ENCODE measurements at regions not wholly inside any gene's neighbourhood (a gene's known extent, or its start where the extent isn't known, plus 50 kb on each side); places are given as distances from the start of the nearest gene placed in this dataset.

- H3K27ac Mint-ChIP-seq: no peak overlapping the region
- H3K4me1 ChIP-seq (ENCODE audit: control insufficient read depth, insufficient read depth, low read length): no peaks in the 10 kb centered on the region
- peak; percentile 18 for DNase-seq
- no peak overlapping the region for H3K4me3 ChIP-seq (ENCODE audit: low read length)
- H3K27me3 Mint-ChIP-seq (ENCODE audit: insufficient read depth): peaks cover 7% of the 10 kb centered on the region
- H3K36me3 Mint-ChIP-seq (ENCODE audit: low read depth): no peaks in the 10 kb centered on the region
- H3K4me1 Mint-ChIP-seq: no peaks in the 10 kb centered on the region
- H3K36me3 ChIP-seq (ENCODE audit: control insufficient read depth, insufficient read depth, low read length): no peaks in the 10 kb centered on the region
- H3K9me3 ChIP-seq (ENCODE audit: control insufficient read depth, low read length): no peaks in the 10 kb centered on the region
- H3K9ac ChIP-seq (ENCODE audit: extremely low read depth, low read length, poor library complexity, severe bottlenecking): no peak overlapping the region
- H3K27ac ChIP-seq (ENCODE audit: low read depth, low read length): no peak overlapping the region
- no peak overlapping the region for H3K4me3 Mint-ChIP-seq
- TF ChIP-seq CTCF (conservative IDR thresholded peaks at IDR 0.05): no peak
- peaks cover 18% of the 10 kb centered on the region for H3K9me3 Mint-ChIP-seq
- 82 to 85% methylated on average over 4 to 7 of the region's 7 CpGs for WGBS, 2 experiments (ENCODE audit: insufficient coverage in 1 of 2, insufficient read length in 1 of 2)
- no peaks in the 10 kb centered on the region for H3K27me3 ChIP-seq (ENCODE audit: control insufficient read depth, insufficient read depth, low read length, poor library complexity, severe bottlenecking)
Measured at GRCh38 chr2:241989074-241989473, 119.5 kb downstream of the RTP5 start.

- H3K36me3 Mint-ChIP-seq (ENCODE audit: low read depth): no peaks in the 10 kb centered on the region
- Histone ChIP-seq H3K4me1 (ENCODE audit: control insufficient read depth, insufficient read depth, low read length) (peaks cover 3% of the 10 kb centered on the region), H3K36me3 (ENCODE audit: control insufficient read depth, insufficient read depth, low read length) (no peaks in the 10 kb centered on the region), H3K27ac (ENCODE audit: low read depth, low read length) (no peak overlapping the region), H3K27me3 (ENCODE audit: control insufficient read depth, insufficient read depth, low read length, poor library complexity, severe bottlenecking) (no peaks in the 10 kb centered on the region), H3K9ac (ENCODE audit: extremely low read depth, low read length, poor library complexity, severe bottlenecking) (no peak overlapping the region), H3K9me3 (ENCODE audit: control insufficient read depth, low read length) (no peaks in the 10 kb centered on the region), H3K4me3 (ENCODE audit: low read length) (no peak overlapping the region)
- H3K4me1 Mint-ChIP-seq: no peaks in the 10 kb centered on the region
- H3K27ac Mint-ChIP-seq: no peak overlapping the region
- WGBS, 2 experiments (ENCODE audit: insufficient coverage in 1 of 2, insufficient read length in 1 of 2): 85 to 100% methylated on average over 2 of the region's 2 CpGs
- DNase-seq: no peak
- H3K9me3 Mint-ChIP-seq: peaks cover 18% of the 10 kb centered on the region
- no peak for TF ChIP-seq CTCF (conservative IDR thresholded peaks at IDR 0.05)
- H3K27me3 Mint-ChIP-seq (ENCODE audit: insufficient read depth): peaks cover 7% of the 10 kb centered on the region
- H3K4me3 Mint-ChIP-seq: no peak overlapping the region
Measured at GRCh38 chr2:241990466-241990865, 120.9 kb downstream of the RTP5 start.

GRCh38 chr2:241991299-241991698, 121.8 kb downstream of the RTP5 start:
- no peaks in the 10 kb centered on the region for H3K27me3 ChIP-seq (ENCODE audit: control insufficient read depth, insufficient read depth, low read length, poor library complexity, severe bottlenecking)
- DNase-seq: no peak
- H3K9ac ChIP-seq (ENCODE audit: extremely low read depth, low read length, poor library complexity, severe bottlenecking): no peak overlapping the region
- H3K4me3 ChIP-seq (ENCODE audit: low read length): no peak overlapping the region
- no peak for TF ChIP-seq CTCF (conservative IDR thresholded peaks at IDR 0.05)
- Mint-ChIP-seq H3K27me3 (ENCODE audit: insufficient read depth) (peaks cover 7% of the 10 kb centered on the region), H3K4me1 (no peaks in the 10 kb centered on the region), H3K27ac (no peak overlapping the region), H3K4me3 (no peak overlapping the region), H3K36me3 (ENCODE audit: low read depth) (no peaks in the 10 kb centered on the region), H3K9me3 (peaks cover 18% of the 10 kb centered on the region)
- WGBS, 2 experiments (ENCODE audit: insufficient coverage in 1 of 2, insufficient read length in 1 of 2): 91 to 92% methylated on average over 21 to 26 of the region's 26 CpGs
- H3K4me1 ChIP-seq (ENCODE audit: control insufficient read depth, insufficient read depth, low read length): peaks cover 3% of the 10 kb centered on the region
- H3K36me3 ChIP-seq (ENCODE audit: control insufficient read depth, insufficient read depth, low read length): no peaks in the 10 kb centered on the region
- no peaks in the 10 kb centered on the region for H3K9me3 ChIP-seq (ENCODE audit: control insufficient read depth, low read length)
- no peak overlapping the region for H3K27ac ChIP-seq (ENCODE audit: low read depth, low read length)

Data from endodermal cell (in vitro differentiated cells).